WTC11 (cell line): ENCODE measurements at regions not wholly inside any gene's neighbourhood (a gene's known extent, or its start where the extent isn't known, plus 50 kb on each side); places are given as distances from the start of the nearest gene placed in this dataset.

Experiments
- ATAC-seq: fragments of 200-7000 bp; cut with Tn5 transposase; 2 replicates; pipeline ENCODE4 v1.10.0; 2021; ENCODE audit warnings: mild to moderate bottlenecking, moderate library complexity
- CTCF ChIA-PET: fragments of 300-600 bp; sonication (Branson Sonifier 250); formaldehyde crosslinking; loops from one replicate; lab custom pipeline; 2021; ENCODE audit warnings: antibody characterized with exemption; lab: Charles Lee
- POLR2A ChIA-PET: fragments of 350-600 bp; sonication (Branson Sonifier 250); formaldehyde crosslinking; loops from one replicate; lab custom pipeline; 2021; ENCODE audit warnings: antibody characterized with exemption; lab: Charles Lee
- DNase-seq: peaks from one replicate; pipeline ENCODE4 v3.0.0; 2021; ENCODE audit warnings: low spot score
- H3K27ac Mint-ChIP-seq: 2 replicates; pipeline ENCODE4 v1.8.0; 2021; ENCODE audit warnings: mixed read lengths
- H3K27me3 Mint-ChIP-seq: 2 replicates; pipeline ENCODE4 v1.8.0; 2021; ENCODE audit warnings: low read depth, mild to moderate bottlenecking, moderate library complexity, mixed read lengths
- H3K36me3 Mint-ChIP-seq: 2 replicates; pipeline ENCODE4 v1.8.0; 2021; ENCODE audit warnings: mixed read lengths
- H3K4me1 Mint-ChIP-seq: 2 replicates; pipeline ENCODE4 v1.8.0; 2022; ENCODE audit warnings: mixed read lengths
- H3K4me3 Mint-ChIP-seq: 2 replicates; pipeline ENCODE4 v1.8.0; 2021; ENCODE audit warnings: mild to moderate bottlenecking, moderate library complexity, mixed read lengths
- H3K9me3 Mint-ChIP-seq: 2 replicates; pipeline ENCODE4 v1.8.0; 2021; ENCODE audit warnings: mixed read lengths
- ATF1 ChIP-seq: sonication (generic); formaldehyde crosslinking; IDR thresholded peaks from 2 replicates; pipeline ENCODE4 v1.8.1; 2023; ENCODE audit warnings: mild to moderate bottlenecking, moderate library complexity, missing genetic modification reagents
- CBFB ChIP-seq: sonication (generic); formaldehyde crosslinking; IDR thresholded peaks from 2 replicates; pipeline ENCODE4 v1.8.1; 2022; ENCODE audit warnings: mild to moderate bottlenecking, low read depth, missing genetic modification reagents
- CREM ChIP-seq: sonication (generic); formaldehyde crosslinking; IDR thresholded peaks from 2 replicates; pipeline ENCODE4 v1.8.1; 2022; ENCODE audit warnings: mild to moderate bottlenecking, missing genetic modification reagents, moderate library complexity
- ESRRA ChIP-seq: sonication (generic); formaldehyde crosslinking; IDR thresholded peaks from 2 replicates; pipeline ENCODE4 v1.8.1; 2022; ENCODE audit warnings: mild to moderate bottlenecking, missing genetic modification reagents, borderline replicate concordance
- FOXK1 ChIP-seq: sonication (generic); formaldehyde crosslinking; IDR thresholded peaks from 2 replicates; pipeline ENCODE4 v1.8.0; 2022; ENCODE audit warnings: mild to moderate bottlenecking, moderate library complexity, missing genetic modification reagents
- GRHL2 ChIP-seq: fragments of 250-450 bp; sonication (Bioruptor Pico); IDR thresholded peaks from 2 replicates; pipeline ENCODE4 v1.8.0; 2022; ENCODE audit warnings: mild to moderate bottlenecking, moderate library complexity; ENCODE audit not compliant: insufficient replicate concordance, severe bottlenecking
- HMGA2 ChIP-seq: fragments of 250-450 bp; sonication (Bioruptor Pico); IDR thresholded peaks from 2 replicates; pipeline ENCODE4 v1.4.0; 2021; ENCODE audit warnings: mild to moderate bottlenecking, moderate library complexity
- JUN ChIP-seq: sonication (generic); formaldehyde crosslinking; IDR thresholded peaks from 2 replicates; pipeline ENCODE4 v1.8.0; 2023; ENCODE audit warnings: mild to moderate bottlenecking, missing genetic modification reagents
- NR1H2 ChIP-seq: sonication (generic); formaldehyde crosslinking; IDR thresholded peaks from 2 replicates; pipeline ENCODE4 v1.9.0; 2021; ENCODE audit warnings: mild to moderate bottlenecking, moderate library complexity, missing genetic modification reagents
- OVOL2 ChIP-seq: fragments of 250-450 bp; sonication (Bioruptor Pico); IDR thresholded peaks from 2 replicates; pipeline ENCODE4 v1.9.0; 2021; ENCODE audit warnings: mild to moderate bottlenecking, borderline replicate concordance
- TCF7 ChIP-seq: sonication (generic); formaldehyde crosslinking; IDR thresholded peaks from 2 replicates; pipeline ENCODE4 v1.8.0; 2022; ENCODE audit warnings: mild to moderate bottlenecking, low read depth, missing genetic modification reagents, moderate library complexity
- ZNF232 ChIP-seq: sonication (generic); formaldehyde crosslinking; IDR thresholded peaks from 2 replicates; pipeline ENCODE4 v1.8.0; 2022; ENCODE audit warnings: mild to moderate bottlenecking, missing genetic modification reagents
- TF ChIP-seq, protein P1 (sequence below): sonication (generic); formaldehyde crosslinking; IDR thresholded peaks from 2 replicates; pipeline ENCODE4 v1.8.1; 2023; ENCODE audit warnings: mild to moderate bottlenecking, missing genetic modification reagents
- TF ChIP-seq, protein P2 (sequence below): fragments of 250-450 bp; sonication (Bioruptor Pico); IDR thresholded peaks from 2 replicates; pipeline ENCODE4 v1.9.0; 2021; ENCODE audit warnings: moderate library complexity, mild to moderate bottlenecking, inconsistent platforms, borderline replicate concordance
- TF ChIP-seq, protein P3 (sequence below): fragments of 250-450 bp; sonication (Bioruptor Pico); IDR thresholded peaks from 2 replicates; pipeline ENCODE4 v1.8.0; 2021; ENCODE audit warnings: mild to moderate bottlenecking
- TF ChIP-seq, protein P4 (sequence below): sonication (generic); formaldehyde crosslinking; IDR thresholded peaks from 2 replicates; pipeline ENCODE4 v1.8.1; 2023; ENCODE audit warnings: mild to moderate bottlenecking, missing genetic modification reagents, moderate library complexity
- TF ChIP-seq, protein P5 (sequence below): fragments of 200-600 bp; IDR thresholded peaks from 2 replicates; pipeline ENCODE4 v1.8.0; 2022; ENCODE audit warnings: antibody characterized with exemption
- TF ChIP-seq, protein P6 (sequence below): fragments of 250-450 bp; sonication (Bioruptor Pico); IDR thresholded peaks from 2 replicates; pipeline ENCODE4 v1.9.0; 2021; ENCODE audit warnings: mild to moderate bottlenecking, borderline replicate concordance
- TF ChIP-seq, protein P7 (sequence below): sonication (generic); formaldehyde crosslinking; IDR thresholded peaks from 2 replicates; pipeline ENCODE4 v1.8.1; 2022; ENCODE audit warnings: missing genetic modification reagents, borderline replicate concordance

DNA sequence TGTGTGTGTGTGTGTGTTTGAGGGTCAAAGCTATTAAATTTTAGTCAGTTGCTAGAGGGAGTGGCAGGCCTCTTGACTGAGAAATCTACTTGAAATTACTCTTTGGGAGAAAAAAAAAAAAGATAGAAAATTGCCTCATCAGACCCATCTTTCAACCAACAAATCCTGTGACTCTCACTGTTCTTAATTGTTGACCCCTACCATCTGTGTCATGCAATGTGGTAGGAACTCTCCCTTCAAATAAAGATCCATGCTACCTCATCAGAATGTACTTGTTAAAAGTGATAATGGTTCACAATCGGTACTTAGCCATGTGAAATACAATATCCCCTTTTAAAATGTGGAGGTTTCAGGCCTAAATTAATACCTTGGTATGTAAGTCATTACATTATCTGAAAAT is 670.8 kb upstream of the FANCL start (continued):
- TF ChIP-seq, protein P1, sequence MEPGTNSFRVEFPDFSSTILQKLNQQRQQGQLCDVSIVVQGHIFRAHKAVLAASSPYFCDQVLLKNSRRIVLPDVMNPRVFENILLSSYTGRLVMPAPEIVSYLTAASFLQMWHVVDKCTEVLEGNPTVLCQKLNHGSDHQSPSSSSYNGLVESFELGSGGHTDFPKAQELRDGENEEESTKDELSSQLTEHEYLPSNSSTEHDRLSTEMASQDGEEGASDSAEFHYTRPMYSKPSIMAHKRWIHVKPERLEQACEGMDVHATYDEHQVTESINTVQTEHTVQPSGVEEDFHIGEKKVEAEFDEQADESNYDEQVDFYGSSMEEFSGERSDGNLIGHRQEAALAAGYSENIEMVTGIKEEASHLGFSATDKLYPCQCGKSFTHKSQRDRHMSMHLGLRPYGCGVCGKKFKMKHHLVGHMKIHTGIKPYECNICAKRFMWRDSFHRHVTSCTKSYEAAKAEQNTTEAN (CRISPR knock-in tag): no peak
- no peak for TF ChIP-seq ZNF232 (CRISPR knock-in tag)

DNA sequence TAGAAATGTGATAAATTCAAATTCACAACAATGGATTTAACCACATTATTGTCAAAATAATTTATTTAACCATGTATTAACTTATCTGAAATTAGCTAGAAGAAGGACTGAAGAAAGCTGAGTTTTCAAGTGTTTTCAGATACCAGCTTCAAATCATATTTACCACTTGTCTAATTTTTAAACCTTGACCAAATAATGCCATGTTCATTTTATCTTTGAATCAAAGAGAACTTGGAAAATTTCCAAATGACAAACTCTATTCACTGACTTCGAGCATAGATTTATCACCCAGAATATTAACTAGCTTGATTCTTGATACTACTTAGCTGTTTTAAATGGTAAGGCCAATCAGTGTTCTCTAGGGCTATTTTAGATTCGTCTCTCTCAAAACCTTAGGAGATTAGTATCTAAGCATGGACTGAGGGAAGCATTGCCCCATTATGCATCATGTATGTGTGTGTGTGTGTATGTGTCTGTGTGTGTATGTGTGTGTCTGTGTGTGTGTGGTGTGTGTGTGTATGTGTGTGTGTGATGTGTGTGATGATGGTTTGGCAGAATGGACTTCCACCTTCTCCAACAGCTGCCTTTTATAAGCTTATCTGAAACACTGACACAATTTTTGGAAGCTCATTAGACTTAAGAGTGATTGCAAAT is 667.5 kb upstream of the FANCL start:
- Mint-ChIP-seq H3K27ac (no peak overlapping the region), H3K4me1 (peaks cover 33% of the 10 kb centered on the region), H3K36me3 (no peaks in the 10 kb centered on the region), H3K9me3 (no peaks in the 10 kb centered on the region), H3K27me3 (no peaks in the 10 kb centered on the region), H3K4me3 (no peak overlapping the region)
- no peak for TF ChIP-seq ESRRA (CRISPR knock-in tag)
- TF ChIP-seq, protein P2, sequence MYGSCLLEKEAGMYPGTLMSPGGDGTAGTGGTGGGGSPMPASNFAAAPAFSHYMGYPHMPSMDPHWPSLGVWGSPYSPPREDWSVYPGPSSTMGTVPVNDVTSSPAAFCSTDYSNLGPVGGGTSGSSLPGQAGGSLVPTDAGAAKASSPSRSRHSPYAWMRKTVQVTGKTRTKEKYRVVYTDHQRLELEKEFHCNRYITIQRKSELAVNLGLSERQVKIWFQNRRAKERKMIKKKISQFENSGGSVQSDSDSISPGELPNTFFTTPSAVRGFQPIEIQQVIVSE (CRISPR knock-in tag): no peak
- no peak for TF ChIP-seq CBFB (CRISPR knock-in tag)
- no peak for TF ChIP-seq TCF7 (CRISPR knock-in tag)
- TF ChIP-seq OVOL2 (CRISPR knock-in tag): no peak
- no peak for TF ChIP-seq GRHL2 (CRISPR knock-in tag)
- TF ChIP-seq, protein P3, sequence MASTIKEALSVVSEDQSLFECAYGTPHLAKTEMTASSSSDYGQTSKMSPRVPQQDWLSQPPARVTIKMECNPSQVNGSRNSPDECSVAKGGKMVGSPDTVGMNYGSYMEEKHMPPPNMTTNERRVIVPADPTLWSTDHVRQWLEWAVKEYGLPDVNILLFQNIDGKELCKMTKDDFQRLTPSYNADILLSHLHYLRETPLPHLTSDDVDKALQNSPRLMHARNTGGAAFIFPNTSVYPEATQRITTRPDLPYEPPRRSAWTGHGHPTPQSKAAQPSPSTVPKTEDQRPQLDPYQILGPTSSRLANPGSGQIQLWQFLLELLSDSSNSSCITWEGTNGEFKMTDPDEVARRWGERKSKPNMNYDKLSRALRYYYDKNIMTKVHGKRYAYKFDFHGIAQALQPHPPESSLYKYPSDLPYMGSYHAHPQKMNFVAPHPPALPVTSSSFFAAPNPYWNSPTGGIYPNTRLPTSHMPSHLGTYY (CRISPR knock-in tag): no peak
- no peak for TF ChIP-seq CREM
- no peak for TF ChIP-seq JUN
- TF ChIP-seq, protein P4, sequence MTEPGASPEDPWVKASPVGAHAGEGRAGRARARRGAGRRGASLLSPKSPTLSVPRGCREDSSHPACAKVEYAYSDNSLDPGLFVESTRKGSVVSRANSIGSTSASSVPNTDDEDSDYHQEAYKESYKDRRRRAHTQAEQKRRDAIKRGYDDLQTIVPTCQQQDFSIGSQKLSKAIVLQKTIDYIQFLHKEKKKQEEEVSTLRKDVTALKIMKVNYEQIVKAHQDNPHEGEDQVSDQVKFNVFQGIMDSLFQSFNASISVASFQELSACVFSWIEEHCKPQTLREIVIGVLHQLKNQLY (CRISPR knock-in tag): no peak
- no peak for DNase-seq
- no peak for ATAC-seq
- POLR2A ChIA-PET: no interaction called here
- CTCF ChIA-PET: interaction anchor here (1.4 kb wide), 1 partner anchor 117 kb away, joined by 3 read pairs; no protein-coding TSS in a partner anchor

DNA sequence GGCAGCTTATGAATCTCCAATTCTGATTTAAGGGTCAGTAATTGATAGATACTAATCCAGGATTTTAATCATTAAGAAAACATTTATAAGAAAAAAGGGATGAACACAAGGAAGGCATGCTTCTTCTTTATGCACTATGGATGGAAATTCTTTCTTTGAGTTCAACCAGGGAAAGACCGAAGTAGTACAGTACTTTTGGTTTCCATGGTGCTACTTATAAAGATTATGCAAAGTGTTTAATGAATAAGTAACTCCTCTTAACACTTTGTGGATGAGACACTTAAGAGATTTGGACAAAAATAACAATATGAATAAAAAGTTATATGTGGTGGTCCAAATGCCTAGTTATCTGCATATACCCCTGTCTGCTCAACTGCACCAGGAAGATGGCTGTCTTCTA is 666.5 kb upstream of the FANCL start:
- Mint-ChIP-seq H3K27me3 (no peaks in the 10 kb centered on the region), H3K4me3 (no peak overlapping the region), H3K27ac (no peak overlapping the region), H3K36me3 (no peaks in the 10 kb centered on the region), H3K9me3 (no peaks in the 10 kb centered on the region), H3K4me1 (peaks cover 23% of the 10 kb centered on the region)
- ChIA-PET CTCF (no interaction called here), POLR2A (no interaction called here)
- DNase-seq (no peak), ATAC-seq (no peak)
- TF ChIP-seq ATF1 (CRISPR knock-in tag) (no peak), ZNF232 (CRISPR knock-in tag) (no peak), HMGA2 (CRISPR knock-in tag) (no peak), FOXK1 (CRISPR knock-in tag) (no peak), NR1H2 (no peak)
- TF ChIP-seq, protein P5, sequence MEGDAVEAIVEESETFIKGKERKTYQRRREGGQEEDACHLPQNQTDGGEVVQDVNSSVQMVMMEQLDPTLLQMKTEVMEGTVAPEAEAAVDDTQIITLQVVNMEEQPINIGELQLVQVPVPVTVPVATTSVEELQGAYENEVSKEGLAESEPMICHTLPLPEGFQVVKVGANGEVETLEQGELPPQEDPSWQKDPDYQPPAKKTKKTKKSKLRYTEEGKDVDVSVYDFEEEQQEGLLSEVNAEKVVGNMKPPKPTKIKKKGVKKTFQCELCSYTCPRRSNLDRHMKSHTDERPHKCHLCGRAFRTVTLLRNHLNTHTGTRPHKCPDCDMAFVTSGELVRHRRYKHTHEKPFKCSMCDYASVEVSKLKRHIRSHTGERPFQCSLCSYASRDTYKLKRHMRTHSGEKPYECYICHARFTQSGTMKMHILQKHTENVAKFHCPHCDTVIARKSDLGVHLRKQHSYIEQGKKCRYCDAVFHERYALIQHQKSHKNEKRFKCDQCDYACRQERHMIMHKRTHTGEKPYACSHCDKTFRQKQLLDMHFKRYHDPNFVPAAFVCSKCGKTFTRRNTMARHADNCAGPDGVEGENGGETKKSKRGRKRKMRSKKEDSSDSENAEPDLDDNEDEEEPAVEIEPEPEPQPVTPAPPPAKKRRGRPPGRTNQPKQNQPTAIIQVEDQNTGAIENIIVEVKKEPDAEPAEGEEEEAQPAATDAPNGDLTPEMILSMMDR: no peak
- TF ChIP-seq, protein P3 (CRISPR knock-in tag): no peak
- TF ChIP-seq, protein P6, sequence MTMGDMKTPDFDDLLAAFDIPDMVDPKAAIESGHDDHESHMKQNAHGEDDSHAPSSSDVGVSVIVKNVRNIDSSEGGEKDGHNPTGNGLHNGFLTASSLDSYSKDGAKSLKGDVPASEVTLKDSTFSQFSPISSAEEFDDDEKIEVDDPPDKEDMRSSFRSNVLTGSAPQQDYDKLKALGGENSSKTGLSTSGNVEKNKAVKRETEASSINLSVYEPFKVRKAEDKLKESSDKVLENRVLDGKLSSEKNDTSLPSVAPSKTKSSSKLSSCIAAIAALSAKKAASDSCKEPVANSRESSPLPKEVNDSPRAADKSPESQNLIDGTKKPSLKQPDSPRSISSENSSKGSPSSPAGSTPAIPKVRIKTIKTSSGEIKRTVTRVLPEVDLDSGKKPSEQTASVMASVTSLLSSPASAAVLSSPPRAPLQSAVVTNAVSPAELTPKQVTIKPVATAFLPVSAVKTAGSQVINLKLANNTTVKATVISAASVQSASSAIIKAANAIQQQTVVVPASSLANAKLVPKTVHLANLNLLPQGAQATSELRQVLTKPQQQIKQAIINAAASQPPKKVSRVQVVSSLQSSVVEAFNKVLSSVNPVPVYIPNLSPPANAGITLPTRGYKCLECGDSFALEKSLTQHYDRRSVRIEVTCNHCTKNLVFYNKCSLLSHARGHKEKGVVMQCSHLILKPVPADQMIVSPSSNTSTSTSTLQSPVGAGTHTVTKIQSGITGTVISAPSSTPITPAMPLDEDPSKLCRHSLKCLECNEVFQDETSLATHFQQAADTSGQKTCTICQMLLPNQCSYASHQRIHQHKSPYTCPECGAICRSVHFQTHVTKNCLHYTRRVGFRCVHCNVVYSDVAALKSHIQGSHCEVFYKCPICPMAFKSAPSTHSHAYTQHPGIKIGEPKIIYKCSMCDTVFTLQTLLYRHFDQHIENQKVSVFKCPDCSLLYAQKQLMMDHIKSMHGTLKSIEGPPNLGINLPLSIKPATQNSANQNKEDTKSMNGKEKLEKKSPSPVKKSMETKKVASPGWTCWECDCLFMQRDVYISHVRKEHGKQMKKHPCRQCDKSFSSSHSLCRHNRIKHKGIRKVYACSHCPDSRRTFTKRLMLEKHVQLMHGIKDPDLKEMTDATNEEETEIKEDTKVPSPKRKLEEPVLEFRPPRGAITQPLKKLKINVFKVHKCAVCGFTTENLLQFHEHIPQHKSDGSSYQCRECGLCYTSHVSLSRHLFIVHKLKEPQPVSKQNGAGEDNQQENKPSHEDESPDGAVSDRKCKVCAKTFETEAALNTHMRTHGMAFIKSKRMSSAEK: no peak
- TF ChIP-seq, protein P7, sequence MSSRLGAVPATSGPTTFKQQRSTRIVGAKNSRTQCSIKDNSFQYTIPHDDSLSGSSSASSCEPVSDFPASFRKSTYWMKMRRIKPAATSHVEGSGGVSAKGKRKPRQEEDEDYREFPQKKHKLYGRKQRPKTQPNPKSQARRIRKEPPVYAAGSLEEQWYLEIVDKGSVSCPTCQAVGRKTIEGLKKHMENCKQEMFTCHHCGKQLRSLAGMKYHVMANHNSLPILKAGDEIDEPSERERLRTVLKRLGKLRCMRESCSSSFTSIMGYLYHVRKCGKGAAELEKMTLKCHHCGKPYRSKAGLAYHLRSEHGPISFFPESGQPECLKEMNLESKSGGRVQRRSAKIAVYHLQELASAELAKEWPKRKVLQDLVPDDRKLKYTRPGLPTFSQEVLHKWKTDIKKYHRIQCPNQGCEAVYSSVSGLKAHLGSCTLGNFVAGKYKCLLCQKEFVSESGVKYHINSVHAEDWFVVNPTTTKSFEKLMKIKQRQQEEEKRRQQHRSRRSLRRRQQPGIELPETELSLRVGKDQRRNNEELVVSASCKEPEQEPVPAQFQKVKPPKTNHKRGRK: no peak
